HepG2 (cell line): ENCODE measurements at regions not wholly inside any gene's neighbourhood (a gene's known extent, or its start where the extent isn't known, plus 50 kb on each side); places are given as distances from the start of the nearest gene placed in this dataset.

ENCODE experiments used
- DNMT1 ChIP-seq: sonication (generic); formaldehyde crosslinking; IDR thresholded peaks from 2 replicates; pipeline ENCODE4 v1.5.1; 2020; ENCODE audit warnings: mild to moderate bottlenecking, missing genetic modification reagents
- FOSL1 ChIP-seq: sonication (generic); formaldehyde crosslinking; IDR thresholded peaks from 2 replicates; pipeline ENCODE4 v1.9.0; 2021; ENCODE audit warnings: missing genetic modification reagents, borderline replicate concordance
- FOXO4 ChIP-seq: sonication (generic); formaldehyde crosslinking; conservative IDR thresholded peaks from 2 replicates; pipeline ENCODE4 v1.8.1; 2023; ENCODE audit warnings: missing genetic modification reagents
- GABPB1 ChIP-seq: IDR thresholded peaks from 2 replicates; pipeline ENCODE4 v1.6.1; 2016; ENCODE audit warnings: mild to moderate bottlenecking, missing genetic modification reagents, moderate library complexity, missing compliant biosample characterization
- KLF16 ChIP-seq, 2 experiments: sonication (generic) in 1 of 2; formaldehyde crosslinking in 1 of 2; IDR thresholded peaks; 2 replicates each; pipeline versions ENCODE4 v1.6.1 to v1.8.0; 2016 to 2023; ENCODE audit warnings: missing genetic modification reagents in 2 of 2, missing compliant biosample characterization in 1 of 2
- RBM39 ChIP-seq: fragments of 200-400 bp; formaldehyde crosslinking; IDR thresholded peaks from one replicate; pipeline ENCODE4 v1.6.1; 2018; ENCODE audit warnings: antibody characterized with exemption, mild to moderate bottlenecking, low read depth, low read length; ENCODE audit not compliant: poor library complexity, severe bottlenecking
- RCOR2 ChIP-seq: IDR thresholded peaks from 2 replicates; pipeline ENCODE4 v1.6.1; 2016; ENCODE audit warnings: missing biosample characterization, missing genetic modification reagents
- YEATS2 ChIP-seq: sonication (generic); formaldehyde crosslinking; IDR thresholded peaks from 2 replicates; pipeline ENCODE4 v1.4.0; 2020; ENCODE audit warnings: missing genetic modification reagents, borderline replicate concordance
- ZFY ChIP-seq: sonication (generic); formaldehyde crosslinking; IDR thresholded peaks from 2 replicates; pipeline ENCODE4 v1.4.0; 2020; ENCODE audit warnings: missing genetic modification reagents
- ZNF281 ChIP-seq: sonication (generic); formaldehyde crosslinking; IDR thresholded peaks from 2 replicates; pipeline ENCODE4 v1.4.0; 2020; ENCODE audit warnings: missing genetic modification reagents, borderline replicate concordance
- ZNF687 ChIP-seq: sonication (generic); formaldehyde crosslinking; IDR thresholded peaks from 2 replicates; pipeline ENCODE4 v1.5.1; 2020; ENCODE audit warnings: mild to moderate bottlenecking, missing genetic modification reagents, moderate library complexity
- ZNF709 ChIP-seq: sonication (generic); formaldehyde crosslinking; IDR thresholded peaks from 2 replicates; pipeline ENCODE4 v1.5.0; 2020; ENCODE audit warnings: mild to moderate bottlenecking, missing genetic modification reagents

- TF ChIP-seq KLF16 (CRISPR knock-in tag; IDR thresholded peaks at IDR 0.05) (peak in 1 of 2 experiments; percentile 25; a peak in 1 of 4 replicates), FOSL1 (CRISPR knock-in tag) (peak; percentile 80), ZNF687 (CRISPR knock-in tag) (peak; percentile 70), ZFY (CRISPR knock-in tag) (0 out of 2 replicates have a peak, but pooled peaks have one; percentile 29), YEATS2 (peak; percentile 14; the same call in 1 of the 2 replicates), ZNF281 (CRISPR knock-in tag) (peak; percentile 47; the same call in 1 of the 2 replicates), ZNF709 (CRISPR knock-in tag) (no peak), GABPB1 (peak; percentile 30; the same call in 1 of the 2 replicates), RCOR2 (CRISPR knock-in tag) (no peak), DNMT1 (CRISPR knock-in tag) (no peak), RBM39 (peak; percentile 34), FOXO4 (CRISPR knock-in tag) (no peak)
Observed at GRCh38 chr15:31236184-31237042, 90.2 kb upstream of the KLF13 start (continued).
